ENCODE measurements at regions not wholly inside any gene's neighbourhood (a gene's known extent, or its start where the extent isn't known, plus 50 kb on each side); places are given as distances from the start of the nearest gene placed in this dataset.

GRCh38 chr14:22384974-22385526 is 204.0 kb downstream of the DAD1 start:
- TF ChIP-seq POLR2A (IDR thresholded peaks at IDR 0.05; ENCODE audit: low read depth, low read length) (no peak), CTCF (conservative IDR thresholded peaks at IDR 0.05; ENCODE audit: low read depth, low read length) (no peak), MXI1 (IDR thresholded peaks at IDR 0.05; ENCODE audit: borderline replicate concordance, low read depth, low read length) (no peak), RFX5 (IDR thresholded peaks at IDR 0.05; ENCODE audit: low read depth, low read length) (no peak)
- TF ChIP-seq, protein P1, sequence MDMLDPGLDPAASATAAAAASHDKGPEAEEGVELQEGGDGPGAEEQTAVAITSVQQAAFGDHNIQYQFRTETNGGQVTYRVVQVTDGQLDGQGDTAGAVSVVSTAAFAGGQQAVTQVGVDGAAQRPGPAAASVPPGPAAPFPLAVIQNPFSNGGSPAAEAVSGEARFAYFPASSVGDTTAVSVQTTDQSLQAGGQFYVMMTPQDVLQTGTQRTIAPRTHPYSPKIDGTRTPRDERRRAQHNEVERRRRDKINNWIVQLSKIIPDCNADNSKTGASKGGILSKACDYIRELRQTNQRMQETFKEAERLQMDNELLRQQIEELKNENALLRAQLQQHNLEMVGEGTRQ (IDR thresholded peaks at IDR 0.05; ENCODE audit: low read depth, low read length) = no peak

Measured in IMR-90 (cell line).